KMS-11 (cell line): ENCODE measurements at regions not wholly inside any gene's neighbourhood (a gene's known extent, or its start where the extent isn't known, plus 50 kb on each side); places are given as distances from the start of the nearest gene placed in this dataset.

Experiments used
- H2AFZ ChIP-seq: fragments of 200-600 bp; sonication (generic); 2 replicates; pipeline ENCODE4 v1.6.1; 2016; ENCODE audit warnings: antibody characterized with exemption, mixed run types, low read depth
- H3K27ac ChIP-seq: fragments of 200-600 bp; sonication (generic); 2 replicates; pipeline ENCODE4 v1.6.1; 2016; ENCODE audit warnings: mild to moderate bottlenecking, mixed run types
- H3K27me3 ChIP-seq: fragments of 200-600 bp; sonication (generic); 2 replicates; pipeline ENCODE4 v1.6.1; 2017; ENCODE audit warnings: mild to moderate bottlenecking, low read depth, mixed run types, moderate library complexity; ENCODE audit not compliant: insufficient read depth
- H3K36me3 ChIP-seq: fragments of 200-600 bp; sonication (generic); 2 replicates; pipeline ENCODE4 v1.6.1; 2017; ENCODE audit warnings: mild to moderate bottlenecking, mixed run types; ENCODE audit not compliant: insufficient read depth
- H3K4me1 ChIP-seq: fragments of 200-600 bp; sonication (generic); 2 replicates; pipeline ENCODE4 v1.6.1; 2016; ENCODE audit warnings: mild to moderate bottlenecking, low read depth, mixed run types; ENCODE audit not compliant: poor library complexity, severe bottlenecking
- H3K4me2 ChIP-seq: fragments of 200-600 bp; sonication (generic); 2 replicates; pipeline ENCODE4 v1.7.0; 2016; ENCODE audit warnings: mild to moderate bottlenecking, mixed run types
- H3K4me3 ChIP-seq: fragments of 200-600 bp; sonication (generic); IDR thresholded peaks from 2 replicates; pipeline ENCODE4 v1.6.1; 2017; ENCODE audit warnings: low read depth, low read length, mixed read lengths; ENCODE audit not compliant: insufficient read depth
- H3K79me2 ChIP-seq: fragments of 200-600 bp; sonication (generic); 2 replicates; pipeline ENCODE4 v1.6.1; 2016; ENCODE audit warnings: low read depth, mixed run types; ENCODE audit not compliant: insufficient read depth
- H3K9ac ChIP-seq: fragments of 200-600 bp; sonication (generic); 2 replicates; pipeline ENCODE4 v1.6.1; 2016; ENCODE audit warnings: mild to moderate bottlenecking, mixed run types
- H4K20me1 ChIP-seq: fragments of 200-600 bp; sonication (generic); 2 replicates; pipeline ENCODE4 v1.6.1; 2016; ENCODE audit warnings: mild to moderate bottlenecking, mixed run types; ENCODE audit not compliant: insufficient read depth
- TF ChIP-seq, protein P1 (sequence below): fragments of 200-600 bp; sonication (generic); conservative IDR thresholded peaks from 2 replicates; pipeline ENCODE4 v1.6.1; 2017; ENCODE audit warnings: low read depth, mild to moderate bottlenecking, antibody characterized with exemption, low read length, moderate library complexity, mixed read lengths

DNA sequence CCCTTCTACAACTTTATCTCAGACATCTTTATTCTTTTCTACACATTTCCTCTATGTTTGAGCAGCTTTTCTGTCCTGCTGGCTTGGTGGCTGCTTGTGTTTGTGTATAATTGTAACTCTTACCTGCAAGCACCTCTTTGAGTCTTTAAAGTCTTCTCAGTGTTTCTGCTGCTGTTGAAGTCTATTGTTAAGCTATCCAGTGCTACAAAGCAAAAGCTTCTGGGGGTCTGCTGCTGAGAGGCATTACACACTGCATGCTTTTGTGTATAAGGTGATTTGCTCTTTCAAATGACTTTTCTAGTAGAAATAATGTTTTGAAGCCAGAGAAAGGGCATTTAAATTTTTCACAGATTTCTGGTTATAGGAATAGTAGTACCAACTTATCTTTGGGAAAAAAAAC, 241.8 kb downstream of the DTHD1 start:
- Histone ChIP-seq H3K4me2 (no peak overlapping the region), H3K79me2 (no peaks in the 10 kb centered on the region), H3K27me3 (no peaks in the 10 kb centered on the region), H2AFZ (no peak overlapping the region), H3K36me3 (no peaks in the 10 kb centered on the region), H4K20me1 (no peaks in the 10 kb centered on the region), H3K27ac (no peak overlapping the region), H3K4me1 (no peaks in the 10 kb centered on the region), H3K9ac (no peak overlapping the region), H3K4me3 (no peak overlapping the region)
- TF ChIP-seq, protein P1, sequence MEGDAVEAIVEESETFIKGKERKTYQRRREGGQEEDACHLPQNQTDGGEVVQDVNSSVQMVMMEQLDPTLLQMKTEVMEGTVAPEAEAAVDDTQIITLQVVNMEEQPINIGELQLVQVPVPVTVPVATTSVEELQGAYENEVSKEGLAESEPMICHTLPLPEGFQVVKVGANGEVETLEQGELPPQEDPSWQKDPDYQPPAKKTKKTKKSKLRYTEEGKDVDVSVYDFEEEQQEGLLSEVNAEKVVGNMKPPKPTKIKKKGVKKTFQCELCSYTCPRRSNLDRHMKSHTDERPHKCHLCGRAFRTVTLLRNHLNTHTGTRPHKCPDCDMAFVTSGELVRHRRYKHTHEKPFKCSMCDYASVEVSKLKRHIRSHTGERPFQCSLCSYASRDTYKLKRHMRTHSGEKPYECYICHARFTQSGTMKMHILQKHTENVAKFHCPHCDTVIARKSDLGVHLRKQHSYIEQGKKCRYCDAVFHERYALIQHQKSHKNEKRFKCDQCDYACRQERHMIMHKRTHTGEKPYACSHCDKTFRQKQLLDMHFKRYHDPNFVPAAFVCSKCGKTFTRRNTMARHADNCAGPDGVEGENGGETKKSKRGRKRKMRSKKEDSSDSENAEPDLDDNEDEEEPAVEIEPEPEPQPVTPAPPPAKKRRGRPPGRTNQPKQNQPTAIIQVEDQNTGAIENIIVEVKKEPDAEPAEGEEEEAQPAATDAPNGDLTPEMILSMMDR = no peak

DNA sequence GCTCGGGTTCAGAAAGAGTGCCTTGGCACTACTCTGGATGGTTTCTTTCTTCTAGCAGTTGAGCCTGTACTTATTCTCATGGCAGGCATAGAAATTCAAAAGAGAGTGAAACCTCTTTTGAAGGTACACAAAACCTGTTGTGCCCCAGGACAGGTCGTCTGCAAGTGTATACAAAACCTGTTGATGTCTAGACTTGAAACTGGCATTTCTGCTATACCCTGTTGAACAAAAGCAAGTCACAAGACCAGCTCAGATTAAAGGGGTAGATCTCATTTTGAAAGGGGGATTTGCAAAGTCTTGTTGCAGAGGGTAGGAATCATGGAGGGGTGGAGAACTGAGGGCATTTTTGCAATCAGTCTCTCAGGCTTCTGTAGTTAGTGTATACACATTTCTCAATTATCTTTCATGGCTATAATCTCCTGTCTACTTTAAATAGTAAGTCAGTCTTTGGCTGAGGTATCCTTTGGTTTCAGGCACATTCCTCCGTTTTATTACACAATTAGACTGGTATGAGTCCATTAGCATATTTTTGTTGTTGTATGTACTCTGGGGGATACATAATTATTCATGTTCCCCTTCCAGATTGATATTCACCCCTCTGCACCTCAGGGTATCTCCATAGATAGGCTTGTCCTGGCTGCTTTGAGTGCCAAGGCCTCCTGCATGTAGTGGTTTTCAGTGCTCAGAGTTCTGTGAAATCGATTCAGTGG, 251.4 kb downstream of the DTHD1 start:
- Histone ChIP-seq H2AFZ (no peak overlapping the region), H3K27me3 (no peaks in the 10 kb centered on the region)
- TF ChIP-seq, protein P1 = no peak

DNA sequence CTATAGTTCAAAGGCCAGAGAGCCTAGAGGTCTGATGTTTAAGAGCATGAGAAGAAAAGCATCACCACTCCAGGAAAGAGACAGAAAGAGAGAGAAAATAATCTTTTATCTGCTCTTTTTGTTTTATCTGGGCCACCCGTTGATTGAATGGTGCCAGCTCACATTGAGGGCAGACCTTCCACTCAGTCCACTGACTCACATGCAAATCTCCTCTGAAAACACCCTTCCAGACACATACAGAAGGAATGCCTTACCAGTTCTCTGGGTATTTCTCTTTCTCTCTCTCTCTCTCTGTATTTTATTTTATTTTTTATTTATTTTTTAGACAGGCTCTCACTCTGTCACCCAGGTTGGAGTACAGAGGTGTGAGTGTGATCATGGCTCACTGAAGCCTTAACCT, 252.5 kb downstream of the DTHD1 start:
- no peaks in the 10 kb centered on the region for H3K79me2 ChIP-seq
- H3K4me3 ChIP-seq = no peak overlapping the region
- H3K4me1 ChIP-seq = no peaks in the 10 kb centered on the region
- no peaks in the 10 kb centered on the region for H4K20me1 ChIP-seq
- no peaks in the 10 kb centered on the region for H3K36me3 ChIP-seq
- H3K4me2 ChIP-seq = no peak overlapping the region
- no peak overlapping the region for H2AFZ ChIP-seq
- no peak overlapping the region for H3K27ac ChIP-seq
- TF ChIP-seq, protein P1 = no peak
- no peak overlapping the region for H3K9ac ChIP-seq
- no peaks in the 10 kb centered on the region for H3K27me3 ChIP-seq

More for the DNA sequence above, 251.4 kb downstream of the DTHD1 start:
- Histone ChIP-seq H3K79me2 (no peaks in the 10 kb centered on the region), H3K4me1 (no peaks in the 10 kb centered on the region), H3K4me2 (no peak overlapping the region), H3K4me3 (no peak overlapping the region), H3K27ac (no peak overlapping the region), H3K9ac (no peak overlapping the region), H3K36me3 (no peaks in the 10 kb centered on the region), H4K20me1 (no peaks in the 10 kb centered on the region)

DNA sequence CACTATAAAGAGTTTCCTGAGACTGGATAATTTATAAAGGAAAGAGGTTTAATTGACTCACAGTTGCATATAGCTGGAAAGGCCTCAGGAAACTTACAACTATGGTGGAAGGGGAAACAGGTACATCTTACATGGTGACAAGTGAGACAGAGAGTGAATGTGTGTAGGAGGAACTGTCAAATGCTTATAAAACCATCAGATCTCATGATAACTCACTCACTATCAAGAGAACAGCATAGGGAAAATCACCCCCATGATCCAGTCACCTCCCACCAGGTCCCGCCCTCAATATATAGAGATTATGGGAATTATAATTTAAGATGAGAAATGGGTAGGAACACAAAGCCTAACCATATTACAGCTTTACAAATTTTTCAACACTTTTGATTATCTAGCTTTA, 266.0 kb downstream of the DTHD1 start:
- TF ChIP-seq, protein P1 = no peak
- no peak overlapping the region for H3K4me2 ChIP-seq
- no peak overlapping the region for H3K4me3 ChIP-seq
- H3K79me2 ChIP-seq = no peaks in the 10 kb centered on the region
- H3K9ac ChIP-seq = no peak overlapping the region
- H2AFZ ChIP-seq = no peak overlapping the region
- no peaks in the 10 kb centered on the region for H3K4me1 ChIP-seq
- no peak overlapping the region for H3K27ac ChIP-seq
- no peaks in the 10 kb centered on the region for H3K27me3 ChIP-seq
- no peaks in the 10 kb centered on the region for H3K36me3 ChIP-seq
- H4K20me1 ChIP-seq = no peaks in the 10 kb centered on the region
